Bronchial epithelial cell (primary cell): ENCODE measurements at regions not wholly inside any gene's neighbourhood (a gene's known extent, or its start where the extent isn't known, plus 50 kb on each side); places are given as distances from the start of the nearest gene placed in this dataset.

Experiments
- DNase-seq: peaks from one replicate; pipeline ENCODE4 v3.0.0-alpha.2; 2010; ENCODE audit warnings: low read depth
- FAIRE-seq: peaks from 2 replicates; lab custom pipeline; 2011; peaks lifted over from hg19 to GRCh38; lab: Jason Lieb, UNC
- H3K27me3 ChIP-seq: 2 replicates; pipeline ENCODE4 v1.5.1; 2011; ENCODE audit warnings: low read length; ENCODE audit not compliant: control insufficient read depth, insufficient read depth
- H3K36me3 ChIP-seq: 2 replicates; pipeline ENCODE4 v1.5.1; 2011; ENCODE audit warnings: low read length; ENCODE audit not compliant: control insufficient read depth, insufficient read depth
- H3K4me3 ChIP-seq: 2 replicates; pipeline ENCODE4 v1.5.1; 2011; ENCODE audit warnings: mild to moderate bottlenecking, low read depth, low read length, control low read depth
- TF ChIP-seq, protein P1 (sequence below): IDR thresholded peaks from 2 replicates; pipeline ENCODE4 v1.5.1; 2011; ENCODE audit warnings: mild to moderate bottlenecking, moderate library complexity, low read length, control low read depth, inconsistent platforms; ENCODE audit not compliant: insufficient read depth, severe bottlenecking

DNA sequence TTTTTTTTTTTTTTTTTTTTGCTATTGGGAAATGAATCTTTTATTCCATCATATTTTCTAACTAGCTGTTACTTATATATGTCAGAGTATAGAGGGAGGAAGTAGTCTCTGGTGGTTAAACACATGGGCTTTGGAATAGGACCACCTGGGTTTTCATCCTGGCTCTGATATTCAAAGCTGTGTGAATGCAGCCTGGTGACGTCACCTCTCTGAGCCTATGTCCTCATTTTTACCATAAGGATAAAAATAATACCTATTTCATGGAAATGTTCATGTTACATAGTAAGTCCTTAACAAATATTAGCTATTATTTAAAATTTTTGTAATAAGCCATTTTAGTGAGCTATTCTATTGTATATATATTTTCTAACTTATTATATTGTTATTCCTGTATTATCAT is 58.8 kb upstream of the TOX2 start:
- peaks cover 3% of the 10 kb centered on the region for H3K27me3 ChIP-seq

DNA sequence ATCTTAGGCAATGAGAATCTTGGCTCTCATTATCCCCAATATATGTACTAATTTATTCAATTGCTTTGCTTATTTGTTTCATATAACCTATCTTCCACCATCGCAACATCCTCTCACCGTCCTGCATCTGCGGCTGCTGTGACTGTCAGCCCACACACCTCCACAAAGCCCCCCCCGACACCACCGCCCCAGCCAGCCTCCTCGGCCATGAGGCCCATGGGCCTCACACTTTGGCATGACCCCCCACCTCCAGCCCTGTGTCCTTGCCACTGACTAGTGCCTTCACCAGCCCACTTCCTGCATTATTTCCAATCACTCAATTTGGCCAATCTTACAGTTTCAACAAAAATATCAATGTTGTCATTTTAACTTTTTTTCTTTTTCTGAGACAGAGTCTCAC is 60.7 kb upstream of the TOX2 start:
- DNase-seq (no peak), FAIRE-seq (no peak)
- TF ChIP-seq, protein P1, sequence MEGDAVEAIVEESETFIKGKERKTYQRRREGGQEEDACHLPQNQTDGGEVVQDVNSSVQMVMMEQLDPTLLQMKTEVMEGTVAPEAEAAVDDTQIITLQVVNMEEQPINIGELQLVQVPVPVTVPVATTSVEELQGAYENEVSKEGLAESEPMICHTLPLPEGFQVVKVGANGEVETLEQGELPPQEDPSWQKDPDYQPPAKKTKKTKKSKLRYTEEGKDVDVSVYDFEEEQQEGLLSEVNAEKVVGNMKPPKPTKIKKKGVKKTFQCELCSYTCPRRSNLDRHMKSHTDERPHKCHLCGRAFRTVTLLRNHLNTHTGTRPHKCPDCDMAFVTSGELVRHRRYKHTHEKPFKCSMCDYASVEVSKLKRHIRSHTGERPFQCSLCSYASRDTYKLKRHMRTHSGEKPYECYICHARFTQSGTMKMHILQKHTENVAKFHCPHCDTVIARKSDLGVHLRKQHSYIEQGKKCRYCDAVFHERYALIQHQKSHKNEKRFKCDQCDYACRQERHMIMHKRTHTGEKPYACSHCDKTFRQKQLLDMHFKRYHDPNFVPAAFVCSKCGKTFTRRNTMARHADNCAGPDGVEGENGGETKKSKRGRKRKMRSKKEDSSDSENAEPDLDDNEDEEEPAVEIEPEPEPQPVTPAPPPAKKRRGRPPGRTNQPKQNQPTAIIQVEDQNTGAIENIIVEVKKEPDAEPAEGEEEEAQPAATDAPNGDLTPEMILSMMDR: no peak
- peaks cover 3% of the 10 kb centered on the region for H3K27me3 ChIP-seq
- no peak overlapping the region for H3K4me3 ChIP-seq
- no peaks in the 10 kb centered on the region for H3K36me3 ChIP-seq

More for the DNA sequence above, 58.8 kb upstream of the TOX2 start:
- no peak for DNase-seq
- Histone ChIP-seq H3K36me3 (no peaks in the 10 kb centered on the region), H3K4me3 (no peak overlapping the region)
- FAIRE-seq: no peak
- TF ChIP-seq, protein P1: no peak

DNA sequence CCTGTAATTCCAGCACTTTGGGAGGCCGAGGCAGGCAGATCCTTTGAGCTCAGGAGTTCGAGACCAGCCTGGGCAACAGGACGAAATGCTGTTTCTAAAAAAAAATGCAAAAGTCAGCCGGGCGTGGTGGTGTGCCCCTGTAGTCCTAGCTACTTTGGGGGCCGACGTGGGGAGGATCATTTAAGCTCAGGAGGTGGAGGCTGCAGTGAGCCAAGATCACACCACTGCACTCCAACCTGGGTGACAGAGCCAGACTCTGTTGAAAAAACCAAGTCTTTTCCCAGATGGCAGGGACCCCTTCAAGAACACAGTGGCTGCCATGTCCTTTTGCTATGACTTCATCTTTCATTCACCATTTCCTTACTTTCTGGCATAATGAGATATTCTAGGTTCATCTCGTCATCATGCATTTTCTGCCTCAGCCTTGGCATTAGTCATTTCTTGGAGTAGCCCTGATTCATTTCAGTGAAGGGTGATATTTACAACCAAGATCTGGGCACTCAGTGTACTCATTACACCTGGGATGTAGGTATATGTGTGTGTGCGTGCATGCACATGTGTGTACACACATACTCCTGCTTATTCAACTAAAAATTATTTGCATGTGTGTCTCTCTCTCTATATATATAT is 61.4 kb upstream of the TOX2 start:
- Histone ChIP-seq H3K4me3 (no peak overlapping the region), H3K27me3 (peaks cover 3% of the 10 kb centered on the region), H3K36me3 (no peaks in the 10 kb centered on the region)
- TF ChIP-seq, protein P1: no peak
- FAIRE-seq (no peak), DNase-seq (peak; percentile 58)

DNA sequence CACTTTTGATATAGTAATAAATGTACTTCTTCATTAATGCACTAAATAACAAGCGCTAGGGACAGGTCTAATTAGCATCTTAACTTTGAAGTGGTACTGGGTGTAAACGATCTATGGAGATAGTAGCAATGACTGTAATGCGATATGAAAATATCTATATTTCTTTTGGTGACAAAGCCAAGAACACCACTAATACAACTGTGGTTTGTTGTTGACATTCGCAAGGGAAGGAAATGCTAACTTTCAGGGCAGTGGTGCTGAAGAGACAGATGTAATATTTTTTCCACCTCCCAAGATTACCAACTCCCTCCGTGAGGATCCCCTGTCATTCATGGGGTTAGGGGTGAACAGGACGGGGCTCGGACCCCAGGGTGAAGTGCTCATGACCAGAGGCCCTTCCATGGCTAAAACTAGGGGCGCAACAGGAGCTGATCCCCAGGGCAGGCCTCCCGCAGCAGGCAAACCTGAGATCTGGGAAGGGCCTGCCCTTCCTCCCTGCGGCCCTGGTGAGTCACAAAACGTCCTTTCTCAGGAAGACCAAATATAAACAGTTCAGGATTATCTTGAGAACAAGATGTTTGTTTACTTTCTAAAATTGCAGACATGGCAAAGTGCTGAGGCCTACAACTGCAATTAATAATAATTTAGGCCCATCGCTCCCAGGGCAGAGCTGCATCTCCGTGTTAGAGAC is 65.0 kb upstream of the TOX2 start:
- H3K36me3 ChIP-seq: no peaks in the 10 kb centered on the region
- DNase-seq: peak; percentile 59
- H3K27me3 ChIP-seq: no peaks in the 10 kb centered on the region
- no peak for FAIRE-seq
- TF ChIP-seq, protein P1: no peak
- H3K4me3 ChIP-seq: no peak overlapping the region

DNA sequence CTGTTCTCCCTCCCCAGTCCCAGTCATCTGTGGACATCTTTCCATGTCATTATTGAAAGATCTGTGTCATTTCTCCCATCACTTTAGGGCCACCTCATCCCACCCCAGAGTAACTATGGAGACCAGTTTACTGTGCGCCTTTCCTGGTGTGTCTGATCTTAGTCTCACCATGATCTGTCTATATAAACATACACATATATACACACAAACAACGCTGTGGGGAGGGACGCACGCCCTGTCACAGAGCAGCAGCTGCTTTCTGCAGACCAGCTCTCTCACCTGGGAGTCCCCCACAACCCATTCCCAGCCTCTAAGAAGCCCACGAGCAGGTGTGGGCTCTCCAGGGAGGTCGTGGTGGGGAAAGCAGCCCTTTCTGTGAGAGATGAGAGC is 68.1 kb upstream of the TOX2 start:
- Histone ChIP-seq H3K27me3 (no peaks in the 10 kb centered on the region), H3K4me3 (no peak overlapping the region), H3K36me3 (no peaks in the 10 kb centered on the region)
- TF ChIP-seq, protein P1: no peak
- DNase-seq (no peak), FAIRE-seq (no peak)
